Tibial nerve (tissue), 4 donors: ENCODE measurements at regions not wholly inside any gene's neighbourhood (a gene's known extent, or its start where the extent isn't known, plus 50 kb on each side); places are given as distances from the start of the nearest gene placed in this dataset.

Experiments
- CTCF ChIP-seq, 5 experiments: fragments of 200-600 bp in 3 of 5; fragments of 450-650 bp in 2 of 5; sonication (generic) in 3 of 5; IDR thresholded peaks; one replicate each; pipeline ENCODE4 v1.5.1; 2016 to 2019; ENCODE audit warnings: antibody characterized with exemption in 5 of 5, mild to moderate bottlenecking in 3 of 5, moderate library complexity in 2 of 5
- EP300 ChIP-seq, 2 donors: sonication (generic); formaldehyde crosslinking; IDR thresholded peaks; one replicate each; pipeline ENCODE4 v1.6.1; 2017; ENCODE audit warnings: antibody characterized with exemption in 2 of 2, mild to moderate bottlenecking in 1 of 2
- POLR2A ChIP-seq, 2 donors: fragments of 450-650 bp; IDR thresholded peaks; one replicate each; pipeline ENCODE4 v1.6.1; 2017; ENCODE audit warnings: antibody characterized with exemption in 2 of 2, mild to moderate bottlenecking in 2 of 2, moderate library complexity in 2 of 2

- TF ChIP-seq CTCF (IDR thresholded peaks at IDR 0.05) (no peak), POLR2A (IDR thresholded peaks at IDR 0.05) (no peak), EP300 (IDR thresholded peaks at IDR 0.05) (no peak)
Observed at GRCh38 chr12:14252697-14253096, 112.8 kb upstream of the ATF7IP start.
